ENCODE measurements at regions not wholly inside any gene's neighbourhood (a gene's known extent, or its start where the extent isn't known, plus 50 kb on each side); places are given as distances from the start of the nearest gene placed in this dataset.
A peak's percentile ranks its signal among the peaks of the same experiment; 100 is the strongest.

GRCh38 chr12:89946518-89947135, 238.0 kb upstream of the ATP2B1 start:
- ATAC-seq (replicated peaks) (no peak), DNase-seq (no peak)
- peaks cover 45 to 48% of the 10 kb centered on the region in 2 donors for H3K4me1 Mint-ChIP-seq (ENCODE audit: low read depth in 2 of 2)
- H3K9me3 Mint-ChIP-seq: no peaks in the 10 kb centered on the region
- H3K4me3 Mint-ChIP-seq: no peak overlapping the region
- peaks cover 11% of the 10 kb centered on the region for H3K36me3 Mint-ChIP-seq (ENCODE audit: insufficient read depth)
- peak overlapping the region; percentile 88 to 95 for H3K27ac Mint-ChIP-seq
- no peaks in the 10 kb centered on the region for H3K27me3 Mint-ChIP-seq

GRCh38 chr12:89945123-89945522, 236.5 kb upstream of the ATP2B1 start:
- H3K4me3 Mint-ChIP-seq: no peak overlapping the region
- DNase-seq (no peak), ATAC-seq (replicated peaks) (no peak)
- peaks cover 33 to 35% of the 10 kb centered on the region in 2 donors for H3K4me1 Mint-ChIP-seq (ENCODE audit: low read depth in 2 of 2)
- no peaks in the 10 kb centered on the region for H3K9me3 Mint-ChIP-seq
- no peaks in the 10 kb centered on the region for H3K27me3 Mint-ChIP-seq
- peak overlapping the region; percentile 35 to 88 for H3K27ac Mint-ChIP-seq
- peaks cover 6% of the 10 kb centered on the region for H3K36me3 Mint-ChIP-seq (ENCODE audit: insufficient read depth)

GRCh38 chr12:89943463-89943862, 234.8 kb upstream of the ATP2B1 start:
- ATAC-seq (replicated peaks): no peak
- Mint-ChIP-seq H3K36me3 (ENCODE audit: insufficient read depth) (peaks cover 6% of the 10 kb centered on the region), H3K9me3 (no peaks in the 10 kb centered on the region), H3K4me3 (no peak overlapping the region), H3K27me3 (no peaks in the 10 kb centered on the region), H3K4me1 (ENCODE audit: low read depth in 2 of 2) (peaks cover 20 to 34% of the 10 kb centered on the region in 2 donors), H3K27ac (peak overlapping the region; percentile 88 to 97)
- no peak for DNase-seq

GRCh38 chr12:89941436-89941835, 232.8 kb upstream of the ATP2B1 start:
- H3K36me3 Mint-ChIP-seq (ENCODE audit: insufficient read depth): peaks cover 6% of the 10 kb centered on the region

GRCh38 chr12:89939522-89940215, 231.0 kb upstream of the ATP2B1 start:
- Mint-ChIP-seq H3K4me3 (no peak overlapping the region), H3K36me3 (ENCODE audit: insufficient read depth) (peaks cover 6% of the 10 kb centered on the region), H3K27ac (no peak overlapping the region), H3K4me1 (ENCODE audit: low read depth in 2 of 2) (peaks cover 7 to 25% of the 10 kb centered on the region in 2 donors), H3K9me3 (no peaks in the 10 kb centered on the region), H3K27me3 (no peaks in the 10 kb centered on the region)
- ATAC-seq (replicated peaks) (no peak), DNase-seq (no peak)

More at GRCh38 chr12:89941436-89941835, 232.8 kb upstream of the ATP2B1 start:
- Mint-ChIP-seq H3K27me3 (no peaks in the 10 kb centered on the region), H3K4me3 (no peak overlapping the region), H3K4me1 (ENCODE audit: low read depth in 2 of 2) (peaks cover 5 to 20% of the 10 kb centered on the region in 2 donors), H3K27ac (peak overlapping the region in 1 of 2 donors; percentile 30), H3K9me3 (no peaks in the 10 kb centered on the region)
- no peak for DNase-seq
- ATAC-seq (replicated peaks): no peak

GRCh38 chr12:89936631-89937030, 228.0 kb upstream of the ATP2B1 start:
- peaks cover 9 to 12% of the 10 kb centered on the region in 2 donors for H3K4me1 Mint-ChIP-seq (ENCODE audit: low read depth in 2 of 2)
- H3K36me3 Mint-ChIP-seq (ENCODE audit: insufficient read depth): no peaks in the 10 kb centered on the region
- H3K27me3 Mint-ChIP-seq: no peaks in the 10 kb centered on the region
- no peak for ATAC-seq (replicated peaks)
- DNase-seq: no peak
- peak overlapping the region in 1 of 2 donors; percentile 75 for H3K27ac Mint-ChIP-seq
- no peak overlapping the region for H3K4me3 Mint-ChIP-seq
- H3K9me3 Mint-ChIP-seq: no peaks in the 10 kb centered on the region

- H3K4me1 Mint-ChIP-seq (ENCODE audit: low read depth in 2 of 2): peaks cover 9 to 13% of the 10 kb centered on the region in 2 donors
- H3K27me3 Mint-ChIP-seq: no peaks in the 10 kb centered on the region
- H3K36me3 Mint-ChIP-seq (ENCODE audit: insufficient read depth): no peaks in the 10 kb centered on the region
- H3K9me3 Mint-ChIP-seq: no peaks in the 10 kb centered on the region
- ATAC-seq (replicated peaks) (no peak), DNase-seq (no peak)
- H3K27ac Mint-ChIP-seq: peak overlapping the region; percentile 57 to 75
- H3K4me3 Mint-ChIP-seq: no peak overlapping the region
Measured at GRCh38 chr12:89935850-89936249, 227.2 kb upstream of the ATP2B1 start.

GRCh38 chr12:89933911-89934310, 225.3 kb upstream of the ATP2B1 start:
- ATAC-seq (replicated peaks): no peak
- Mint-ChIP-seq H3K9me3 (no peaks in the 10 kb centered on the region), H3K27ac (peak overlapping the region in 1 of 2 donors; percentile 19), H3K27me3 (no peaks in the 10 kb centered on the region), H3K4me1 (ENCODE audit: low read depth in 2 of 2) (peaks cover 7 to 13% of the 10 kb centered on the region in 2 donors), H3K4me3 (no peak overlapping the region), H3K36me3 (ENCODE audit: insufficient read depth) (no peaks in the 10 kb centered on the region)
- no peak for DNase-seq

GRCh38 chr12:89932954-89933353, 224.3 kb upstream of the ATP2B1 start:
- Mint-ChIP-seq H3K27me3 (no peaks in the 10 kb centered on the region), H3K4me3 (no peak overlapping the region), H3K4me1 (ENCODE audit: low read depth in 2 of 2) (peaks cover 7 to 13% of the 10 kb centered on the region in 2 donors), H3K9me3 (no peaks in the 10 kb centered on the region), H3K36me3 (ENCODE audit: insufficient read depth) (no peaks in the 10 kb centered on the region), H3K27ac (peak overlapping the region in 1 of 2 donors; percentile 65)
- DNase-seq (no peak), ATAC-seq (replicated peaks) (no peak)

GRCh38 chr12:89928467-89928866, 219.8 kb upstream of the ATP2B1 start:
- Mint-ChIP-seq H3K27me3 (no peaks in the 10 kb centered on the region), H3K4me1 (ENCODE audit: low read depth in 2 of 2) (peaks cover 4 to 9% of the 10 kb centered on the region in 2 donors), H3K4me3 (no peak overlapping the region), H3K36me3 (ENCODE audit: insufficient read depth) (no peaks in the 10 kb centered on the region), H3K27ac (no peak overlapping the region), H3K9me3 (no peaks in the 10 kb centered on the region)
- no peak for DNase-seq
- ATAC-seq (replicated peaks): no peak

- Mint-ChIP-seq H3K36me3 (ENCODE audit: insufficient read depth) (no peaks in the 10 kb centered on the region), H3K9me3 (no peaks in the 10 kb centered on the region), H3K27ac (peak overlapping the region; percentile 10 to 41), H3K4me1 (ENCODE audit: low read depth in 2 of 2) (peaks cover 4 to 9% of the 10 kb centered on the region in 2 donors), H3K4me3 (peak overlapping the region in 1 of 2 donors; percentile 14), H3K27me3 (no peaks in the 10 kb centered on the region)
- DNase-seq (no peak), ATAC-seq (replicated peaks) (peak; percentile 69)
Measured at GRCh38 chr12:89927226-89927698, 218.6 kb upstream of the ATP2B1 start.

- no peaks in the 10 kb centered on the region for H3K36me3 Mint-ChIP-seq (ENCODE audit: insufficient read depth)
- H3K4me3 Mint-ChIP-seq: no peak overlapping the region
- no peaks in the 10 kb centered on the region for H3K27me3 Mint-ChIP-seq
- peak overlapping the region in 1 of 2 donors; percentile 29 for H3K27ac Mint-ChIP-seq
- DNase-seq (no peak), ATAC-seq (replicated peaks) (no peak)
- peaks cover 5 to 6% of the 10 kb centered on the region in 2 donors for H3K4me1 Mint-ChIP-seq (ENCODE audit: low read depth in 2 of 2)
- H3K9me3 Mint-ChIP-seq: no peaks in the 10 kb centered on the region
Measured at GRCh38 chr12:89924191-89924590, 215.6 kb upstream of the ATP2B1 start.

GRCh38 chr12:89923091-89923490, 214.5 kb upstream of the ATP2B1 start:
- DNase-seq (no peak), ATAC-seq (replicated peaks) (no peak)
- H3K4me3 Mint-ChIP-seq: no peak overlapping the region
- peaks cover 9 to 10% of the 10 kb centered on the region in 2 donors for H3K4me1 Mint-ChIP-seq (ENCODE audit: low read depth in 2 of 2)
- H3K9me3 Mint-ChIP-seq: no peaks in the 10 kb centered on the region
- no peaks in the 10 kb centered on the region for H3K36me3 Mint-ChIP-seq (ENCODE audit: insufficient read depth)
- H3K27me3 Mint-ChIP-seq: no peaks in the 10 kb centered on the region
- no peak overlapping the region for H3K27ac Mint-ChIP-seq

GRCh38 chr12:89920866-89921265, 212.2 kb upstream of the ATP2B1 start:
- DNase-seq: no peak
- Mint-ChIP-seq H3K4me1 (ENCODE audit: low read depth in 2 of 2) (peaks cover 6 to 7% of the 10 kb centered on the region in 2 donors), H3K27me3 (no peaks in the 10 kb centered on the region)

More at GRCh38 chr12:89920866-89921265, 212.2 kb upstream of the ATP2B1 start:
- Mint-ChIP-seq H3K27ac (no peak overlapping the region), H3K9me3 (no peaks in the 10 kb centered on the region), H3K36me3 (ENCODE audit: insufficient read depth) (no peaks in the 10 kb centered on the region), H3K4me3 (no peak overlapping the region)
- ATAC-seq (replicated peaks): no peak
